AG09309 (cell line): ENCODE measurements at regions not wholly inside any gene's neighbourhood (a gene's known extent, or its start where the extent isn't known, plus 50 kb on each side); places are given as distances from the start of the nearest gene placed in this dataset.
"Not testable (repeated sequence)": the region's sequence is repeated elsewhere in the genome, so short reads cannot be mapped to it uniquely, and the experiment has no call there.

ENCODE experiments used
- DNase-seq: peaks from one replicate; pipeline ENCODE4 v3.0.0-alpha.2; 2010; ENCODE audit warnings: low read depth
- H3K4me3 ChIP-seq: 2 replicates; pipeline ENCODE4 v1.5.1; 2011; ENCODE audit warnings: mild to moderate bottlenecking, low read depth, low read length, moderate library complexity; ENCODE audit not compliant: control insufficient read depth
- CTCF ChIP-seq: IDR thresholded peaks from 2 replicates; pipeline ENCODE4 v1.5.1; 2011; ENCODE audit warnings: mild to moderate bottlenecking, low read depth, low read length, inconsistent platforms; ENCODE audit not compliant: insufficient read depth, control insufficient read depth; ENCODE audit errors: missing control alignments

- H3K4me3 ChIP-seq, result no peak overlapping the region
- DNase-seq, result no peak
- no peak for TF ChIP-seq CTCF
Measured at GRCh38 chr6:121666814-121667213, 231.4 kb downstream of the GJA1 start.

GRCh38 chr6:121668259-121668658 lies 232.8 kb downstream of the GJA1 start:
- TF ChIP-seq CTCF, result no peak
- no peak for DNase-seq
- H3K4me3 ChIP-seq, result no peak overlapping the region

- no peak for TF ChIP-seq CTCF
- DNase-seq, result no peak
- no peak overlapping the region for H3K4me3 ChIP-seq
Measured at GRCh38 chr6:121670511-121670910, 235.1 kb downstream of the GJA1 start.

GRCh38 chr6:121677571-121677970 lies 242.1 kb downstream of the GJA1 start:
- DNase-seq, result no peak
- H3K4me3 ChIP-seq, result no peak overlapping the region
- TF ChIP-seq CTCF, result no peak

GRCh38 chr6:121678245-121678644 lies 242.8 kb downstream of the GJA1 start:
- DNase-seq, result no peak
- TF ChIP-seq CTCF, result no peak
- H3K4me3 ChIP-seq, result no peak overlapping the region

GRCh38 chr6:121680058-121680457 lies 244.6 kb downstream of the GJA1 start:
- H3K4me3 ChIP-seq, result no peak overlapping the region
- TF ChIP-seq CTCF, result no peak
- DNase-seq, result no peak

- no peak for DNase-seq
- no peak for TF ChIP-seq CTCF
- no peak overlapping the region for H3K4me3 ChIP-seq
Measured at GRCh38 chr6:121682666-121683065, 247.2 kb downstream of the GJA1 start.

- H3K4me3 ChIP-seq, DNase-seq: not testable (repeated sequence)
Measured at GRCh38 chr6:121685806-121686205, 250.4 kb downstream of the GJA1 start.
